Vagina (tissue), 2 donors: ENCODE measurements at regions not wholly inside any gene's neighbourhood (a gene's known extent, or its start where the extent isn't known, plus 50 kb on each side); places are given as distances from the start of the nearest gene placed in this dataset.

ENCODE experiments used
- DNase-seq, 2 donors: peaks; one replicate each; pipeline ENCODE4 v3.0.0-alpha.2; 2017; ENCODE audit errors: extremely low spot score in 2 of 2
- H3K27ac ChIP-seq: fragments of 200-600 bp; sonication (generic); one replicate; pipeline ENCODE4 v1.5.1; 2019
- H3K27me3 ChIP-seq: fragments of 200-600 bp; sonication (generic); one replicate; pipeline ENCODE4 v1.5.1; 2019
- H3K36me3 ChIP-seq, 2 donors: fragments of 200-600 bp; sonication (generic); one replicate each; pipeline ENCODE4 v1.5.1; 2017 to 2019
- H3K4me1 ChIP-seq: fragments of 200-600 bp; sonication (generic); one replicate; pipeline ENCODE4 v1.5.1; 2019
- H3K4me3 ChIP-seq, 2 donors: fragments of 200-600 bp; sonication (generic); 1 replicate in 1 of 2; 2 replicates in 1 of 2; pipeline ENCODE4 v1.5.1; 2016 to 2019
- H3K9me3 ChIP-seq: fragments of 200-600 bp; sonication (generic); one replicate; pipeline ENCODE4 v1.5.1; 2019
- CTCF ChIP-seq, 3 experiments: fragments of 450-650 bp in 2 of 3; fragments of 200-600 bp in 1 of 3; sonication (generic) in 1 of 3; IDR thresholded peaks; one replicate each; pipeline ENCODE4 v1.5.1; 2017 to 2019; ENCODE audit warnings: antibody characterized with exemption in 3 of 3, mild to moderate bottlenecking in 2 of 3, moderate library complexity in 2 of 3
- POLR2A ChIP-seq, 2 donors: fragments of 450-650 bp; IDR thresholded peaks; one replicate each; pipeline ENCODE4 v1.6.1; 2017; ENCODE audit warnings: antibody characterized with exemption in 2 of 2, mild to moderate bottlenecking in 2 of 2, moderate library complexity in 2 of 2
- POLR2AphosphoS5 ChIP-seq, 2 donors: sonication (generic); formaldehyde crosslinking; IDR thresholded peaks; one replicate each; pipeline ENCODE4 v1.9.0; 2017; ENCODE audit warnings: antibody characterized with exemption in 2 of 2, mild to moderate bottlenecking in 2 of 2, low read depth in 1 of 2; ENCODE audit not compliant: insufficient read depth in 1 of 2
- intact Hi-C: fragments of 100-400 bp; cut with DNase I; formaldehyde crosslinking; loops from one replicate; pipeline ENCODE4 v1.15.1; 2023

DNA sequence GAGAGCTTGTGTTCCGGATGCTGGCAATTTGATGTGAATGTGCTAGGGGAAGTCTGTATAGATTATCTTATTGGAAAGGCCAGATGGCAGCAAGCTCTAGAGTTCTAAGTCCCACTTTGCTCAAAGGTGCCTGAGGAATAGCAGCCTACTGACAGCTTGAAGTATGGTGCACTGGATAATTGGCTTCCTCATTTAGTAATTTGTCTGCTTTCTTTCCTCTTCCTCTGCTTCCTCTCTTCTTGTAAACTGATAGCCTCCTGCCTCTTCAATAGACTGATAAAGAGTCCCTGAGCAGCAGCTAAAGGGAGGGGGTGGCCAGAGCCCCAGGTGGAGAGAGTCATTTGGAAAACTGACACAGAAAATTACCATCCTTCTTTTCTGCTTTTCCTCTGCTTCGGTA lies 177.3 kb downstream of the FGF1 start:
- intact Hi-C loops = no loop called here
- Histone ChIP-seq H3K27me3 (no peaks in the 10 kb centered on the region), H3K27ac (no peak overlapping the region), H3K36me3 (no peaks in the 10 kb centered on the region), H3K4me3 (no peak overlapping the region), H3K9me3 (no peaks in the 10 kb centered on the region), H3K4me1 (peaks cover 17% of the 10 kb centered on the region)
- DNase-seq = no peak
- TF ChIP-seq POLR2AphosphoS5 (IDR thresholded peaks at IDR 0.05; ENCODE audit: insufficient read depth in 1 of 2, low read depth in 1 of 2) = no peak
- no peak for TF ChIP-seq POLR2A (IDR thresholded peaks at IDR 0.05)
- TF ChIP-seq CTCF (IDR thresholded peaks at IDR 0.05) = no peak

- no peak for DNase-seq
- peaks cover 16% of the 10 kb centered on the region for H3K4me1 ChIP-seq
- intact Hi-C loops = no loop called here
- no peaks in the 10 kb centered on the region for H3K36me3 ChIP-seq
- TF ChIP-seq CTCF (IDR thresholded peaks at IDR 0.05) (no peak), POLR2A (IDR thresholded peaks at IDR 0.05) (no peak), POLR2AphosphoS5 (IDR thresholded peaks at IDR 0.05; ENCODE audit: insufficient read depth in 1 of 2, low read depth in 1 of 2) (no peak)
- no peak overlapping the region for H3K27ac ChIP-seq
- H3K27me3 ChIP-seq = no peaks in the 10 kb centered on the region
- H3K9me3 ChIP-seq = no peaks in the 10 kb centered on the region
- no peak overlapping the region for H3K4me3 ChIP-seq
Measured at GRCh38 chr5:142507531-142508372, 178.1 kb downstream of the FGF1 start.

DNA sequence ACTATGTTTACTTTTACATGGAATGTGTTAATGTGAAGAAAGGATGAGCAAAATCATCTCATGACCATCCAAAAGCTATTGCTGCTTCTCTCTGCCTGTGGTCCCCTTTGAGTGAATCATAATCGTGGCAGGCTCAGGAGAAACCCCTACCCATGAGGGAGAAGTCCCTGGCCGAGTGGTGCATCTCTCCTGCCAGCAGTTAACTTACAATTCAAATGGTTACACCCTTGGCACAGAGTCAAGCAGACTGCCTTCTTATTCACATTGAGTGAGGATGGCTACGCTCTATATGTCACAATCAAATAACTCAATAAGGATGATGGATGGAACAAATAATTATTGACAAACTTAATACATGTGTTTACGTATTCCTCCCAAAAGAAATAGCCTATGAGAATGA lies 179.1 kb downstream of the FGF1 start:
- H3K36me3 ChIP-seq = no peaks in the 10 kb centered on the region
- no peak overlapping the region for H3K4me3 ChIP-seq
- H3K4me1 ChIP-seq = peaks cover 6% of the 10 kb centered on the region
- no peak for DNase-seq
- intact Hi-C loops = no loop called here
- H3K27ac ChIP-seq = no peak overlapping the region
- H3K9me3 ChIP-seq = no peaks in the 10 kb centered on the region
- TF ChIP-seq POLR2AphosphoS5 (IDR thresholded peaks at IDR 0.05; ENCODE audit: insufficient read depth in 1 of 2, low read depth in 1 of 2) = no peak
- TF ChIP-seq POLR2A (IDR thresholded peaks at IDR 0.05) = no peak
- TF ChIP-seq CTCF (IDR thresholded peaks at IDR 0.05) = no peak
- H3K27me3 ChIP-seq = no peaks in the 10 kb centered on the region

DNA sequence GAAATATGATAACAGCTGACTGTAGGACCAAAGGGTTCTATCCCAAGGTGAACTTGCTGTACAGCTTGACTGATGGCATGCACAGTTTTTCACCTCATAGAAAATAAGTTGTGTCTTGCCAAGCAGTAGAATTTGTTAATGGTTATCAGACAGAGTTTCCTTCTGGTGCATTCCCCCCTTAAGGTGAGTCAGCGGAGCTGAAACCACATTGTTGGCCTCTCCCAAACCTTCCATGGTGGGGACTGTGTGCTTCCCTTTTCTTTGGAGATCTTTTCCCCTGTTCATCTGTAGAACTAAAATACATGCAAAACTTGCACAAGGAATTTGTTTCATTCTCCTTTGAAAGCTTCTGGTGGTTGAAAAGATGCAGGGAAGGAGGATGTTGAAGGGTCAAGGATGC lies 179.8 kb downstream of the FGF1 start:
- Histone ChIP-seq H3K4me3 (no peak overlapping the region), H3K4me1 (no peaks in the 10 kb centered on the region), H3K27me3 (no peaks in the 10 kb centered on the region), H3K27ac (no peak overlapping the region), H3K9me3 (no peaks in the 10 kb centered on the region), H3K36me3 (no peaks in the 10 kb centered on the region)
- intact Hi-C loops = no loop called here
- TF ChIP-seq CTCF (IDR thresholded peaks at IDR 0.05) (no peak), POLR2A (IDR thresholded peaks at IDR 0.05) (no peak), POLR2AphosphoS5 (IDR thresholded peaks at IDR 0.05; ENCODE audit: insufficient read depth in 1 of 2, low read depth in 1 of 2) (no peak)
- DNase-seq = no peak

GRCh38 chr5:142501890-142502289 lies 177.1 kb upstream of the SPRY4 start:
- intact Hi-C loops = no loop called here
- Histone ChIP-seq H3K9me3 (no peaks in the 10 kb centered on the region), H3K4me3 (no peak overlapping the region), H3K36me3 (no peaks in the 10 kb centered on the region), H3K27me3 (no peaks in the 10 kb centered on the region), H3K4me1 (no peaks in the 10 kb centered on the region), H3K27ac (no peak overlapping the region)
- no peak for DNase-seq
- no peak for TF ChIP-seq CTCF (IDR thresholded peaks at IDR 0.05)
- TF ChIP-seq POLR2A (IDR thresholded peaks at IDR 0.05) = no peak
